ENCODE measurements at regions not wholly inside any gene's neighbourhood (a gene's known extent, or its start where the extent isn't known, plus 50 kb on each side); places are given as distances from the start of the nearest gene placed in this dataset.

- Histone ChIP-seq H3K27ac (ENCODE audit: insufficient read length, low read depth, low read length) (no peak overlapping the region), H4K8ac (replicated peaks; ENCODE audit: insufficient read length, low read depth, low read length) (no peak overlapping the region), H3K4ac (ENCODE audit: low read depth, low read length) (no peak overlapping the region), H3K18ac (ENCODE audit: insufficient read length, low read depth, low read length) (no peak overlapping the region), H2BK15ac (ENCODE audit: low read depth, low read length) (no peak overlapping the region), H3K79me2 (ENCODE audit: insufficient read depth, low read length) (no peaks in the 10 kb centered on the region), H3K14ac (ENCODE audit: insufficient read depth, low read length) (no peak overlapping the region), H2BK20ac (ENCODE audit: low read depth, low read length, poor library complexity, severe bottlenecking) (no peak overlapping the region), H3T11ph (ENCODE audit: low read length) (no peak overlapping the region), H3K79me1 (ENCODE audit: insufficient read depth, low read depth, low read length, poor library complexity, severe bottlenecking) (no peaks in the 10 kb centered on the region), H2AFZ (ENCODE audit: low read length) (no peak overlapping the region), H2BK5ac (ENCODE audit: insufficient read length, low read length) (no peak overlapping the region), H3K23ac (ENCODE audit: insufficient read length, low read depth, low read length) (no peak overlapping the region), H3K27me3 (ENCODE audit: insufficient read depth, low read length) (no peaks in the 10 kb centered on the region), H3K9me3 (ENCODE audit: control insufficient read depth, low read depth, low read length) (no peaks in the 10 kb centered on the region), H3K23me2 (ENCODE audit: insufficient read length, low read depth, low read length, poor library complexity, severe bottlenecking) (no peaks in the 10 kb centered on the region), H4K5ac (ENCODE audit: insufficient read length, low read depth, low read length) (no peak overlapping the region), H3K56ac (ENCODE audit: insufficient read length, low read depth, low read length) (no peak overlapping the region), H3K4me2 (ENCODE audit: insufficient read depth, insufficient read length, low read length) (no peak overlapping the region), H4K91ac (ENCODE audit: insufficient read length, low read depth, low read length) (no peak overlapping the region), H4K20me1 (ENCODE audit: control insufficient read depth, insufficient read depth, insufficient read length) (no peaks in the 10 kb centered on the region), H2BK12ac (ENCODE audit: insufficient read length, low read depth, low read length) (no peak overlapping the region), H2AK5ac (ENCODE audit: insufficient read length, low read length) (no peak overlapping the region), H3K4me1 (ENCODE audit: insufficient read depth, low read length) (no peaks in the 10 kb centered on the region; the same call in none of the 2 replicates), H3K9ac (ENCODE audit: extremely low read depth, insufficient read length, low read length) (no peak overlapping the region), H2BK120ac (ENCODE audit: low read depth, low read length, poor library complexity, severe bottlenecking) (no peak overlapping the region)
- DNase-seq: no peak
- Mint-ChIP-seq H3K4me3 (no peak overlapping the region), H3K9me3 (no peaks in the 10 kb centered on the region), H3K27ac (0 out of 7 replicates have a peak overlapping the region, but pooled peaks of 1 of the 3 experiments have one; percentile 2), H3K4me1 (peaks cover 9% of the 10 kb centered on the region in 2 experiments), H3K36me3 (ENCODE audit: insufficient read depth in 1 of 3, low read depth in 3 of 3) (no peaks in the 10 kb centered on the region), H3K27me3 (ENCODE audit: low read depth) (no peaks in the 10 kb centered on the region)
- no peak for TF ChIP-seq CTCF (conservative IDR thresholded peaks at IDR 0.05)
- no CpG with 5 or more reads among the region's 3 CpGs for whole genome bisulfite sequencing (ENCODE audit: extremely low coverage, insufficient read length, low lambda C conversion rate)
These were observed 257.2 kb downstream of the PLPP3 start for GRCh38 chr1:56322211-56322610.

Measured in H9 (cell line).